Dedifferentiated amniotic fluid mesenchymal stem cell (primary cell): ENCODE measurements at regions not wholly inside any gene's neighbourhood (a gene's known extent, or its start where the extent isn't known, plus 50 kb on each side); places are given as distances from the start of the nearest gene placed in this dataset.
A peak's percentile ranks its signal among the peaks of the same experiment; 100 is the strongest.

Experiments used
- DNase-seq: peaks from one replicate; pipeline ENCODE4 v3.0.0-alpha.2; 2016; ENCODE audit errors: extremely low spot score

DNA sequence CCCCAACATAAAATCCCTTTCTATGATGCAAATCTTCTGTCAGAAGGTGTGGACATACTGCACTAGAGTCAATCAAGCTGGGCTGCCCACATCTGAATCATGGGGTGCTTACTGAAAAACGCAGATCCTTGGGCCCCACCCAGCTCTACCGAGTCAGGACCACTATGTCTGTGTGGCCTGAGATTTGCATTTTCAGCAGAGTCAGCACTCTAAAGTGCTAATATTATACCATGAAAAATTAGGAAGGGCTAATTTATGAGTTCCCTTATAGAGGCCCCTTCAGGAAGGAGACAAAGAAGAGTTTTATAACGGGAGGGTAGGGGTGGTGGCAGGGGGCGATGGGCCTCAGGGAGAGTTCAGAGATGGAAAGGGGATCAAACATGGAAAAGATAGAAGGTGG lies 163.3 kb upstream of the NABP1 start:
- no peak for DNase-seq

DNA sequence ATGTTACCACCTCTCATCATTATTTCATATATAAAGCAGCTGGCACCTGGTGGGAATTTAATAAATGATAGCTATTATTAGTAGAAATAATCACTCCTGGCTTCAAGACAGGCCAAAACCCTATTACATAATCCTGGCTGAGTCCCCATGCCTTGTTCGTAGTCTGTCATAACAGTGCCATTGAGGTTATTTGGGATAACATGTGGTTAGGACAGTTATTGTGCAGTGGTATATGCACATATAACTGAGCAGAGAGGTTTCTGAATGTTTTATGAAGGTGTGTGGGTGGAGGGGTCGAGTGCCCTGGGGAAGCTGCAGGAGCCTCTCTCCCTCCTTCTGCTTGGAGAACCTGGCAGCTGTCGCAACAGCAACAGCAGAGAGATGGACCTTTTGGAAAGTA lies 162.4 kb upstream of the NABP1 start:
- no peak for DNase-seq

DNA sequence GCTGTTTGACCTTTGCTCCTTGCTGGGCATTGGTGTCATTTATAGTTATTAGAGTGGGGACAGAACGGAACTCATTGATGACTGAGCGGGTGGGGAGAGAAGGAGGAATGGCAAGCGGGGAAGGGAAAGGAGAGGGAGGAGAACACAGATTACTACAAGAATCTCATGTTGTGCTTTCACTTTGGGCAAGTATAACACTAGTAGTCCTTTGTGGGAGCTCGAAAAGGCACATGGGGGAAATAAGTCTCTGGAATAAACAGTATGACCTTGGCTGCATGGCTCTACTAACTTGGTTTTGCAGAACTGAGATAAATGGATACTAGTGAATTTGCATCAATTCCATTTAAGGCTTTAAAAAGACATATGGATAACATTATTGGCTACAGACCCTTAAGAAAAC lies 161.7 kb upstream of the NABP1 start:
- DNase-seq: no peak

DNA sequence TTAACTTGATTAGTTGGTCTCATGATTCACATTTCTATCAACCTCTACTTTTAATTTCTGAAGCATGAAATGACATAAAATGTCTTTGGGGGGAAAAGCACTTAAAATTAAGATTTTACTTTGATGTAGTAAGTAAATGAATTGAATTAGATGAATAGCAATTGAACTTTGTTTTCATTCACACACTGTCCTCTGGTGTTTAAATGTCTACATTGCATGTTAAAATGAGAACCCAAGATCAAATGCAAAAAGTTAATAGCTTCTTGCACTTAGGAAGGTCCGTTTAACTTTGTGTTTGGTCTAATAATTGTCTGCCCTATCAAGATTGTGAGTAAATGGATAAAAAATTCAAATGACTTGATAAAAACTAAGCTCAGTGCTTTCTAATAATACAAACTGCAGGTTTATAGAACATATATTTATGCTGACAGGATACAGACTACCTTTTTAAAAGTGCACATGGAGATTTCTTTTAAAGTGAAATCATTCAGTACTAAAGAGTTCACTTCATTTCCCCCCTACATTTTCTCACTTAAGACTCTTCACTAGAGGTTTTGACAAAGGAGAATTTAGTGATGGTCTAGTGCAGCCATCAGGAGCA lies 156.2 kb upstream of the NABP1 start:
- DNase-seq: peak; percentile 38

DNA sequence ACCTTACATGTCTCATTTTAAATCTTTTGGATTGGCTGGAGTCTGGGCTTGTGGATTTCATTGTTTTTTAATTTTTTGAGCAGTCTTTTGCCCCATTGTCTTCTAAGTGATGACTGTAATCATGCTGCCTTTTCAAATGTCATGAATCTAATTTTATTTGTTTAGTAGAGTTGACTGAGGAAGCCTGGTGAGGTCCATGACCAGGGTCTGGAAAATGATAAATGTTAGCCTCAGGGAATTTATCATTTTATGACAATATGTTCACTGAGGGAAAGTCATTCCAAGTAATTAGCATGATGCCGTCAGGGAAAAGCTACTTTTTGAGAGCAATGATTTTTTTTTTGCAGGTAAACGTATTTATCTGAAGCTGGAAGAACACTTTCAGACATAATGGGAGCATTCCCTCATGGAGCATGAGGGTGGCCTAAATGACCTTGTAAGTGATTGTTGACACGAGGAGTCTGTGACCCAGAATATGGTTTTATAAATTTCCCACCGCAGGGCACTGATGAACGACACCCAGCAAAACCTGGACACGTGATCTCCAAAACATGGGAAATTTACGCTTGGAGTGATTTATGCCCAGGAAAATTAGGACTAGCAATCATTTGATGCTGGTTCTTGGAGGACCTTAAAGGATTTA lies 155.3 kb upstream of the NABP1 start:
- DNase-seq: no peak

DNA sequence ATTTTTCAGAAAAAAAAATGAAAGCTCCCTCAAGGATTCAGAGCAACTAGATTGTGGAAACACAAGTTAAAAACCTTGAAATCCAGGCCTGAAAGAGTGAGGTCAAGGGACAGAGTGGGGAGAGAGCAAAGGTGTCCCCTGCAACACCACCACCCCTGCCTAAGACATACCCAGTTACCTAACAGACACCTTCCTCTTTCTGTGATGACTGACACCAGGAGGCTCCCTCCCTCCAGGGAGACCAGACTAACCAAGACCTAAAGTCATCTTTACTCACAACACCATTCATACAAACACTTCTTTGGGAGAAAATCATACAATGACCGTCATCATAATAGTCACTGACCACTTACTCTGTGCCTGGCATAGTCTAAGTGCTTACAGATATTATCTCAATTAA lies 151.8 kb upstream of the NABP1 start:
- DNase-seq: no peak

- DNase-seq: no peak
Observed at GRCh38 chr2:191526536-191526935, 151.4 kb upstream of the NABP1 start.

- DNase-seq: no peak
Observed at GRCh38 chr2:191526953-191527556, 150.9 kb upstream of the NABP1 start.

- DNase-seq: no peak
Observed at GRCh38 chr2:191530618-191531017, 147.3 kb upstream of the NABP1 start.

- DNase-seq: no peak
Observed at GRCh38 chr2:191533693-191534180, 144.2 kb upstream of the NABP1 start.

- no peak for DNase-seq
Observed at GRCh38 chr2:191537921-191538320, 140.0 kb upstream of the NABP1 start.

GRCh38 chr2:191538334-191538903 lies 139.5 kb upstream of the NABP1 start:
- DNase-seq: no peak

- peak; percentile 49 for DNase-seq
Observed at GRCh38 chr2:191539068-191539467, 138.9 kb upstream of the NABP1 start.

- no peak for DNase-seq
Observed at GRCh38 chr2:191540681-191541080, 137.3 kb upstream of the NABP1 start.

DNA sequence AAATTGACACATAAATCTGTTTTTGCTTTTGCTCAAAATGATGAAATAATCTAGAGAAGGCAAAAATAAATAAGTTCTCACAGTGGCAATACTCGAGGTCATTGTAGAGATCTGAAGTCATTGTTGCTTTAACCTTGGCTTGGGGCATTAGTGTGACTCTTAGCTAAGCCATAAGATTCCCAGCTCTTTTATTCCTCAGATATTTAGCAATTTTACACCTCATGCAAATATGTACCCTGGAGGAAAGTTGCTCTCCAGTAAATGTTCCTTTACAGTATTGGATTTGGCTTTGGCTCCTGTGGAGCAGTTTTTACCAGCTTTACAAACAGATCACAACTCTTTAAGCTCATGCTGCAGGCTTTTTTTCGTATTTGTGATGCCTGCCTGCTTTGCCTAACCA lies 134.2 kb upstream of the NABP1 start:
- no peak for DNase-seq

- no peak for DNase-seq
Observed at GRCh38 chr2:191544461-191545062, 133.4 kb upstream of the NABP1 start.

DNA sequence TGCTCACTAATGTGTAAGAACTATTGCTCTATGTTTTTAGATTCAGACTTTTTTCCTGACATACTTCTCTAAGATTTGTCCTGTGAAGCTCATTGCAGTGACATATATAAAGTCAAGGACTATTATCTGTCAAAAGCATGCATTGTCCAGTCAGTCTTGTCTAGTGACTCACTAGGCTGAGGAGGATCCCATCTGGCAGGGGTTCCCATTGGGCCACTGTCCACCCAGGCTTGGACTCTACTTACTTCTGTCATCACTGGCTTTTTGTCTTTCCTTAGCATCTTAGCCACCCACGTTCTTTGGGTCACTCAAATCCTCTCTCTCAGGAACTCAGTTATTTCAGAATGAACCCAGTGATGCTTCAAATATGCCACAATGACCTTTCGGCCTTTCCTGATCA lies 132.6 kb upstream of the NABP1 start:
- DNase-seq: no peak

GRCh38 chr2:191552066-191552465 lies 125.9 kb upstream of the NABP1 start:
- no peak for DNase-seq

DNA sequence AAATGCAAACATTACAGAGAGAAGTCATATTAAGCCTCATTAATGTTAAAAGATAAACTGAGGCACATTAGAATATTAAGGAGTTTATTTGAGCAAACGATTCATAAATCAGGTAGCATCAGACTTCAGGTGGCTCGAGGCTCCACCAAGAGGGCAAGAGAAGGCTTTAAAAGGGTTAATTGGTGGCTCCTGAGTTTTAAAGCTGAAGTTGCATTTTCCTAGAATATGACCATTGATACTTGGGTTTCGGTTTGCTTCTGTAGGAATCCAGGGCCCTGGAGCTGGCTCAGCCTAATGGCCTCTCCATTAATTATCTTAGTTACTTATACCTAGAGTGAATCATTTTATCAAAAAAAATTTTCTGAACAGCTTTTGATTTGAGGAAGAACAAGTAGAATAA lies 123.7 kb upstream of the NABP1 start:
- DNase-seq: no peak

DNA sequence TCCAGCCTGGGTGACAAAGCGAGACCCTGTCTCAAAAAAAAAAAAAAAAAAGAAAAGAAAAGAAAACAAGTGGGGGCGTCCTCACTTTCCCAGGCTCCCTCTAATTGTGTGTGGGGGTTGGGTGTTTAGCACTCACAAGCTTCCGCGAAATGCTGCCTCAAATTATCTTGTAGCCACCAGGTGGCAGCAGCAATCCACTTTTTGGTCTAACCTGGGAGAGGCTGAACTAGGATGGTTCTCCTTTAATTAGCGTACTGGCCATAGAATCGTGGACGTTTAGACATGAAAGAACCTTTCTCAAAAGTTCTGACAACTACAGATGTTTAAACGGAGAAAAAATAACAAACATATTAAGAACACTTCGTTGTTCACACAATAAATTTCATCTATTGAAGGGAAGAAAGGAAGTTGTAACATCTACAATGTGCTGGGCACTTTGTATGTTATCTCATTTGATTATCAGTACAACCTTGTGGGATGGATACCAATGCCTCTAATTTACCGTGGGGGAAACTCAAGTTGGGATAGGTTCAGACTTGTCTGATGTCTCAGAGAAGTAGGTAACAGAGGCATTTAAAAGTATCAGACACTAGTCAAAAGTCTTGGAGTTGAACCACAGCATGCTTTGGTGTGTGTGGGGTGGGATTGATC lies 122.7 kb upstream of the NABP1 start:
- DNase-seq: peak; percentile 81

- DNase-seq: no peak
Observed at GRCh38 chr2:191556463-191556862, 121.5 kb upstream of the NABP1 start.

DNA sequence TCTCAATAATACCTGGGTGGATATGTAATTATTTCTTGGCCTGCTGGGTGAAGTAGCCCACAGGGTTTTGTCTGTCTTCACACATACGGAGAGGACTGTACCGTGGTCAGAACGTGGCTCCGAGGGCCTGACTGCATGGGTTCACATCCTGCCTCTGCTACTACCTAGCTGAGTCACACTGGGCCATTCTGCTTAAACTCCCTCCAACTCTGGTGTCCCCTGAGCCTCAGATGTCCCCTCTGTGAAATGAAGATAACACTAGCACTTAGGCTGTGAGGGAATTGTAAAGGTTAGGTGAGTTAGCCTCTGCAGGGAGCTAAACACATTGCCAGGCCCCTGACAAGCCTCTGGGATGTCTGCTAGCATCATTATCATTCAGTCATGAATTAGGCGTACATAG lies 120.1 kb upstream of the NABP1 start:
- no peak for DNase-seq
